Lung (tissue), 11 donors: ENCODE measurements at regions not wholly inside any gene's neighbourhood (a gene's known extent, or its start where the extent isn't known, plus 50 kb on each side); places are given as distances from the start of the nearest gene placed in this dataset.

Experiments
- ATAC-seq: fragments of 200-7000 bp; cut with Tn5 transposase; one replicate; pipeline ENCODE4 v1.9.1; 2020; ENCODE audit warnings: moderate number of reproducible peaks; ENCODE audit not compliant: insufficient read depth, low FRiP score
- DNase-seq, 3 donors: peaks; one replicate each; pipeline ENCODE4 v3.0.0-alpha.2; 2013 to 2017
- H3K27ac ChIP-seq, 2 donors: one replicate each; pipeline ENCODE4 v1.5.1; 2013; ENCODE audit warnings: mild to moderate bottlenecking in 2 of 2, moderate library complexity in 2 of 2, control low read depth in 1 of 2, inconsistent platforms in 1 of 2, low read depth in 1 of 2, low read length in 1 of 2
- H3K27me3 ChIP-seq, 3 donors: one replicate each; pipeline ENCODE4 v1.5.1; 2013; ENCODE audit warnings: low read length in 2 of 3; ENCODE audit not compliant: control insufficient read depth in 3 of 3, insufficient read depth in 3 of 3
- H3K36me3 ChIP-seq, 4 donors: one replicate each; pipeline ENCODE4 v1.5.1; 2013; ENCODE audit warnings: low read length in 4 of 4, mild to moderate bottlenecking in 1 of 4, moderate library complexity in 1 of 4; ENCODE audit not compliant: control insufficient read depth in 4 of 4, insufficient read depth in 4 of 4
- H3K4me1 ChIP-seq, 5 donors: one replicate each; pipeline ENCODE4 v1.5.1; 2013; ENCODE audit warnings: low read length in 5 of 5, mild to moderate bottlenecking in 2 of 5, moderate library complexity in 1 of 5; ENCODE audit not compliant: control insufficient read depth in 5 of 5, insufficient read depth in 5 of 5
- H3K4me3 ChIP-seq: one replicate; pipeline ENCODE4 v1.5.1; 2013; ENCODE audit warnings: mild to moderate bottlenecking, control low read depth, moderate library complexity
- H3K9ac ChIP-seq, 2 donors: one replicate each; pipeline ENCODE4 v1.5.1; 2013; ENCODE audit warnings: low read length in 2 of 2, control low read depth in 1 of 2; ENCODE audit not compliant: insufficient read depth in 1 of 2
- H3K9me3 ChIP-seq, 4 donors: one replicate each; pipeline ENCODE4 v1.5.1; 2013; ENCODE audit warnings: low read length in 3 of 4, mild to moderate bottlenecking in 1 of 4, moderate library complexity in 1 of 4; ENCODE audit not compliant: control insufficient read depth in 4 of 4, insufficient read depth in 3 of 4
- CTCF ChIP-seq: IDR thresholded peaks from 2 replicates; pipeline ENCODE4 v1.5.1; 2012; ENCODE audit warnings: mild to moderate bottlenecking; ENCODE audit errors: control extremely low read depth, extremely low read depth
- WGBS, 2 donors: extraction: QIAGEN DNeasy Blood & Tissue Kit; methylation state at CpG; one replicate each; pipeline ENCODE4 v1.1.7; 2013; 5-methylcytosine and 5-hydroxymethylcytosine counted together
- donor health status: control.
- donor health status: control.
- donor health status: Bipolar disorder and iron deficiency.
- donor health status: healthy.
- donor health status: DM: yes; HTN: yes; CAD: no.

- no peak for TF ChIP-seq CTCF
- Histone ChIP-seq H3K4me3 (no peak overlapping the region), H3K36me3 (no peaks in the 10 kb centered on the region), H3K27me3 (no peaks in the 10 kb centered on the region), H3K9ac (no peak overlapping the region), H3K27ac (no peak overlapping the region), H3K9me3 (no peaks in the 10 kb centered on the region), H3K4me1 (no peaks in the 10 kb centered on the region)
- DNase-seq (no peak), ATAC-seq (no peak)
Measured at GRCh38 chr12:84807249-84807648, 105.3 kb downstream of the SLC6A15 start.

DNA sequence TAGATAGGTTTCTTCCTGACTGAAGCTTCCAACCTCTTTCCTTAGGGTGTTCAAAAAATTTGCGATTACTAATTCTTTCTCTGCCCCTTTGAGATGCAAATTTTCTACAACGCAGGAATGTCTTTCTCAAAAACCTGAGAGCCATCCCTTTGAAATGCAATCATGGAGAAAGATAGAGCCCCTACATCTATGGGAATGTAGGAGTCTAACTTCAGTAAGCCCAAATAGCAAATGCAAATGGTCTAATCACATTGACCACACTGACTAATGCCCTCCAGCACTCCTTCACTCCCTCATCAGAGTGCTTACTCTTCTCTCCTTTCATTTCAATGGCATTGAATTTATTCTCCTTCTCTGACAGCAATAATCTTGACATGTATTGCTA, 107.1 kb downstream of the SLC6A15 start:
- Histone ChIP-seq H3K9ac (no peak overlapping the region), H3K4me1 (no peaks in the 10 kb centered on the region), H3K27me3 (no peaks in the 10 kb centered on the region), H3K27ac (no peak overlapping the region), H3K9me3 (no peaks in the 10 kb centered on the region), H3K4me3 (no peak overlapping the region), H3K36me3 (no peaks in the 10 kb centered on the region)
- ATAC-seq (no peak), DNase-seq (no peak)
- 25 to 49% methylated on average over 2 of the region's 2 CpGs for WGBS, 2 donors
- TF ChIP-seq CTCF = no peak

- H3K4me3 ChIP-seq = no peak overlapping the region
- H3K27me3 ChIP-seq = no peaks in the 10 kb centered on the region
- ATAC-seq = no peak
- no peaks in the 10 kb centered on the region for H3K4me1 ChIP-seq
- DNase-seq = no peak
- no peaks in the 10 kb centered on the region for H3K36me3 ChIP-seq
- TF ChIP-seq CTCF = no peak
- WGBS, 2 donors = 78 to 81% methylated on average over 6 of the region's 6 CpGs
- H3K9ac ChIP-seq = no peak overlapping the region
- no peak overlapping the region for H3K27ac ChIP-seq
- no peaks in the 10 kb centered on the region for H3K9me3 ChIP-seq
Measured at GRCh38 chr12:84804691-84805473, 107.7 kb downstream of the SLC6A15 start.

- Histone ChIP-seq H3K4me3 (no peak overlapping the region), H3K36me3 (no peaks in the 10 kb centered on the region), H3K27me3 (no peaks in the 10 kb centered on the region), H3K4me1 (no peaks in the 10 kb centered on the region), H3K9ac (no peak overlapping the region), H3K27ac (no peak overlapping the region), H3K9me3 (no peaks in the 10 kb centered on the region)
- WGBS, 2 donors = 44 to 47% methylated on average over 1 of the region's 1 CpG
- ATAC-seq = no peak
- no peak for TF ChIP-seq CTCF
- peak in 1 of 3 donors; percentile 9 for DNase-seq
Measured at GRCh38 chr12:84803661-84804060, 108.9 kb downstream of the SLC6A15 start.
